ENCODE measurements at regions not wholly inside any gene's neighbourhood (a gene's known extent, or its start where the extent isn't known, plus 50 kb on each side); places are given as distances from the start of the nearest gene placed in this dataset.

- ATAC-seq (no peak), DNase-seq (ENCODE audit: low spot score) (no peak)
- H3K27me3 Mint-ChIP-seq = no peaks in the 10 kb centered on the region
- peaks cover 4% of the 10 kb centered on the region for H3K36me3 Mint-ChIP-seq
- no peaks in the 10 kb centered on the region for H3K4me1 Mint-ChIP-seq (ENCODE audit: low read depth in 2 of 2)
- H3K4me3 Mint-ChIP-seq = no peak overlapping the region
- H3K9me3 Mint-ChIP-seq = peaks cover 10% of the 10 kb centered on the region
- no peak overlapping the region for H3K27ac Mint-ChIP-seq
These were observed 230.7 kb upstream of the PRR20A start for GRCh38 chr13:56909896-56910600.

- Mint-ChIP-seq H3K27me3 (no peaks in the 10 kb centered on the region), H3K9me3 (peaks cover 3% of the 10 kb centered on the region), H3K27ac (no peak overlapping the region), H3K4me1 (ENCODE audit: low read depth in 2 of 2) (no peaks in the 10 kb centered on the region), H3K36me3 (no peaks in the 10 kb centered on the region), H3K4me3 (no peak overlapping the region)
- no peak for DNase-seq (ENCODE audit: low spot score)
- ATAC-seq = no peak
These were observed 222.8 kb upstream of the PRR20A start for GRCh38 chr13:56917966-56918365.

- no peak for DNase-seq (ENCODE audit: low spot score)
- Mint-ChIP-seq H3K27me3 (no peaks in the 10 kb centered on the region), H3K4me3 (no peak overlapping the region), H3K36me3 (peaks cover 9% of the 10 kb centered on the region), H3K27ac (no peak overlapping the region), H3K4me1 (ENCODE audit: low read depth in 2 of 2) (no peaks in the 10 kb centered on the region), H3K9me3 (peaks cover 8% of the 10 kb centered on the region)
- ATAC-seq = no peak
These were observed 217.0 kb upstream of the PRR20A start for GRCh38 chr13:56923626-56924140.

GRCh38 chr13:56924401-56924800 lies 216.3 kb upstream of the PRR20A start:
- DNase-seq (ENCODE audit: low spot score) (no peak), ATAC-seq (no peak)
- H3K4me1 Mint-ChIP-seq (ENCODE audit: low read depth in 2 of 2) = no peaks in the 10 kb centered on the region
- no peak overlapping the region for H3K4me3 Mint-ChIP-seq
- peaks cover 9% of the 10 kb centered on the region for H3K36me3 Mint-ChIP-seq
- H3K27ac Mint-ChIP-seq = no peak overlapping the region
- H3K27me3 Mint-ChIP-seq = no peaks in the 10 kb centered on the region
- peaks cover 11% of the 10 kb centered on the region for H3K9me3 Mint-ChIP-seq

- Mint-ChIP-seq H3K27ac (no peak overlapping the region), H3K9me3 (peaks cover 26% of the 10 kb centered on the region)
These were observed 208.6 kb upstream of the PRR20A start for GRCh38 chr13:56932104-56932503.

GRCh38 chr13:56953965-56954364 lies 186.8 kb upstream of the PRR20A start:
- Mint-ChIP-seq H3K36me3 (no peaks in the 10 kb centered on the region), H3K4me3 (no peak overlapping the region), H3K4me1 (ENCODE audit: low read depth in 2 of 2) (no peaks in the 10 kb centered on the region), H3K27ac (no peak overlapping the region), H3K9me3 (peaks cover 2% of the 10 kb centered on the region), H3K27me3 (no peaks in the 10 kb centered on the region)
- DNase-seq (ENCODE audit: low spot score) = no peak
- no peak for ATAC-seq

More at GRCh38 chr13:56932104-56932503, 208.6 kb upstream of the PRR20A start:
- Mint-ChIP-seq H3K27me3 (no peaks in the 10 kb centered on the region), H3K4me1 (ENCODE audit: low read depth in 2 of 2) (no peaks in the 10 kb centered on the region), H3K4me3 (no peak overlapping the region), H3K36me3 (peaks cover 14% of the 10 kb centered on the region)
- no peak for DNase-seq (ENCODE audit: low spot score)
- no peak for ATAC-seq

- Mint-ChIP-seq H3K27me3 (no peaks in the 10 kb centered on the region), H3K9me3 (peaks cover 10% of the 10 kb centered on the region), H3K4me3 (no peak overlapping the region), H3K27ac (no peak overlapping the region), H3K4me1 (ENCODE audit: low read depth in 2 of 2) (no peaks in the 10 kb centered on the region), H3K36me3 (peaks cover 7% of the 10 kb centered on the region)
- ATAC-seq (no peak), DNase-seq (ENCODE audit: low spot score) (no peak)
These were observed 165.1 kb upstream of the PRR20A start for GRCh38 chr13:56975647-56976046.

- DNase-seq (ENCODE audit: low spot score) = no peak
- H3K36me3 Mint-ChIP-seq = no peaks in the 10 kb centered on the region
- no peak for ATAC-seq
- H3K27me3 Mint-ChIP-seq = no peaks in the 10 kb centered on the region
- no peak overlapping the region for H3K27ac Mint-ChIP-seq
- no peaks in the 10 kb centered on the region for H3K4me1 Mint-ChIP-seq (ENCODE audit: low read depth in 2 of 2)
- no peak overlapping the region for H3K4me3 Mint-ChIP-seq
- peaks cover 4% of the 10 kb centered on the region for H3K9me3 Mint-ChIP-seq
These were observed 159.9 kb upstream of the PRR20A start for GRCh38 chr13:56980856-56981255.

- H3K9me3 Mint-ChIP-seq = peaks cover 10% of the 10 kb centered on the region
- DNase-seq (ENCODE audit: low spot score) (no peak), ATAC-seq (no peak)
- H3K27ac Mint-ChIP-seq = no peak overlapping the region
- H3K4me3 Mint-ChIP-seq = no peak overlapping the region
- no peaks in the 10 kb centered on the region for H3K27me3 Mint-ChIP-seq
- no peaks in the 10 kb centered on the region for H3K4me1 Mint-ChIP-seq (ENCODE audit: low read depth in 2 of 2)
- peaks cover 5% of the 10 kb centered on the region for H3K36me3 Mint-ChIP-seq
These were observed 154.6 kb upstream of the PRR20A start for GRCh38 chr13:56986121-56986520.

GRCh38 chr13:56988543-56988942 lies 152.2 kb upstream of the PRR20A start:
- Mint-ChIP-seq H3K9me3 (peaks cover 10% of the 10 kb centered on the region), H3K4me3 (no peak overlapping the region), H3K27ac (no peak overlapping the region), H3K36me3 (peaks cover 5% of the 10 kb centered on the region), H3K4me1 (ENCODE audit: low read depth in 2 of 2) (no peaks in the 10 kb centered on the region), H3K27me3 (no peaks in the 10 kb centered on the region)
- DNase-seq (ENCODE audit: low spot score) = no peak
- no peak for ATAC-seq

GRCh38 chr13:57003682-57004081 lies 137.0 kb upstream of the PRR20A start:
- H3K36me3 Mint-ChIP-seq = no peaks in the 10 kb centered on the region
- H3K4me3 Mint-ChIP-seq = no peak overlapping the region
- H3K4me1 Mint-ChIP-seq (ENCODE audit: low read depth in 2 of 2) = no peaks in the 10 kb centered on the region
- DNase-seq (ENCODE audit: low spot score) (no peak), ATAC-seq (no peak)
- H3K9me3 Mint-ChIP-seq = peaks cover 12% of the 10 kb centered on the region
- no peak overlapping the region for H3K27ac Mint-ChIP-seq
- H3K27me3 Mint-ChIP-seq = no peaks in the 10 kb centered on the region

- no peak for DNase-seq (ENCODE audit: low spot score)
These were observed 123.4 kb upstream of the PRR20A start for GRCh38 chr13:57017357-57017756.

GRCh38 chr13:57018915-57019314 lies 121.8 kb upstream of the PRR20A start:
- peaks cover 23% of the 10 kb centered on the region for H3K9me3 Mint-ChIP-seq
- peaks cover 5% of the 10 kb centered on the region for H3K36me3 Mint-ChIP-seq
- ATAC-seq (no peak), DNase-seq (ENCODE audit: low spot score) (no peak)
- H3K4me3 Mint-ChIP-seq = no peak overlapping the region
- no peaks in the 10 kb centered on the region for H3K4me1 Mint-ChIP-seq (ENCODE audit: low read depth in 2 of 2)
- H3K27me3 Mint-ChIP-seq = no peaks in the 10 kb centered on the region
- no peak overlapping the region for H3K27ac Mint-ChIP-seq

More at GRCh38 chr13:57017357-57017756, 123.4 kb upstream of the PRR20A start:
- peaks cover 17% of the 10 kb centered on the region for H3K9me3 Mint-ChIP-seq
- no peaks in the 10 kb centered on the region for H3K27me3 Mint-ChIP-seq
- H3K36me3 Mint-ChIP-seq = peaks cover 5% of the 10 kb centered on the region
- H3K4me1 Mint-ChIP-seq (ENCODE audit: low read depth in 2 of 2) = no peaks in the 10 kb centered on the region
- H3K4me3 Mint-ChIP-seq = no peak overlapping the region
- no peak overlapping the region for H3K27ac Mint-ChIP-seq
- ATAC-seq = no peak

- DNase-seq (ENCODE audit: low spot score) (no peak), ATAC-seq (no peak)
- H3K27ac Mint-ChIP-seq = no peak overlapping the region
- H3K4me3 Mint-ChIP-seq = no peak overlapping the region
- no peaks in the 10 kb centered on the region for H3K4me1 Mint-ChIP-seq (ENCODE audit: low read depth in 2 of 2)
- H3K27me3 Mint-ChIP-seq = no peaks in the 10 kb centered on the region
- peaks cover 9% of the 10 kb centered on the region for H3K9me3 Mint-ChIP-seq
- peaks cover 4% of the 10 kb centered on the region for H3K36me3 Mint-ChIP-seq
These were observed 110.0 kb upstream of the PRR20A start for GRCh38 chr13:57030671-57031070.

GRCh38 chr13:57036290-57036689 lies 104.4 kb upstream of the PRR20A start:
- peaks cover 5% of the 10 kb centered on the region for H3K9me3 Mint-ChIP-seq
- ATAC-seq (no peak), DNase-seq (ENCODE audit: low spot score) (no peak)
- no peaks in the 10 kb centered on the region for H3K4me1 Mint-ChIP-seq (ENCODE audit: low read depth in 2 of 2)
- no peak overlapping the region for H3K27ac Mint-ChIP-seq
- H3K4me3 Mint-ChIP-seq = no peak overlapping the region
- H3K27me3 Mint-ChIP-seq = no peaks in the 10 kb centered on the region
- H3K36me3 Mint-ChIP-seq = no peaks in the 10 kb centered on the region

All from natural killer cell treated with Interleukin-12 subunit alpha and Interleukin-12 subunit beta and Interleukin-15 and Interleukin-18, amount 100 ng/mL, for 72 hours (primary cell).